ENCODE measurements at regions not wholly inside any gene's neighbourhood (a gene's known extent, or its start where the extent isn't known, plus 50 kb on each side); places are given as distances from the start of the nearest gene placed in this dataset.

DNA sequence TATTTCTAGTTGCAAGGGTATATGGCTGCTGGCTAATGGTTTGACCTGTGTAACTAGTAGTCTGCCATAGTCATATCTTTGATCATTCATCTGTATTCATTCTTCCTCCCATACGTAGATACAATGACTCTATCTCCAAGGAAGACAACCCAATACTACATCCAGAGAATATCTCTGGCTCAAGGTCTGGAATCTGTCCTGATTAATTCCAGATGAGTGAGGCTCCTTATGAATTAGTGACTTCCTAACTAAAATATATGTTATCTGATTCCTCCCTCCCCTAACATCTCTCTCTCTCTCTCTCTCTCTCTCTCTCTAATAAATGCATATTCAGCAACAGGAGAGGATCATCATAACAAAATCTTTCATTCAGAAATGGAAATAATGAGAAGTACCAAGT lies 641.5 kb downstream of the FAT4 start:
- DNase-seq = no peak

DNA sequence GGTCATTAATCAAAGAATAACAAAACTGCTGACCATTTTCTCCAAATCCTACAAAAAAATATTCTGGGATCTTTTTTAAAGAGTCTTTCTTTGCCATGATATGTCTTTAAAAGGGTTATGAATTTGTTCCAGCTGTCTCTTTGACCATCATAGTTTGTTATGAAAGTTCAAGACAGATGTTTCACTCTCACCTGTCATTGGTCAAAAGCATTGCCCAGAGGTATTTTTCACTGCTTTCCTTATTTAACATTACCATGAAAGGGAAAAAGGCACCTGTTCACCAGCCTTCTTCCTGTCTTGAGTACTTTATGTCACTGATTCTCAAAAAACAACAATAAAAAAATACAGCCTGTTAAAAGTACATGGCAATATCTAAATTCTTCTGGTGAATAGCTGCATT lies 643.8 kb downstream of the FAT4 start:
- DNase-seq = no peak

DNA sequence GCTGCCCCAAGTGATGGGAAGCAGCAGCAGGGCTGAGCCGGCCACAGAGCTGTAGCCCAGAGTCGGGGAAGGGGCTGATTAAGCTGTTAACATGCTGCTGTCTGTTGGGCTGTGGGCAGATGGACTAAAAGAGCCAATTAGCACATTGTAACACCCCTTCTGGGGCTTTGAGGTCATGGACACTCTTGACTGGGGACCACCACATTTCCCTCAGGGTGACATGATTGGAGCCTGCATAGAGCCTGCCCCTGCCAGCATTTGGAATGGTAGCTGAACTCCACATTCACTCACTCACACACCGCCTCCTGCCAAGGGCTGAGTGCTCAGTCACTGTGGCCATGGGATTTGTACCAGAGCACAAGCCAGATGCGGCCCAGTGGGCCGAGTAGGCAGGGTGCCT lies 646.9 kb downstream of the FAT4 start:
- no peak for DNase-seq

DNA sequence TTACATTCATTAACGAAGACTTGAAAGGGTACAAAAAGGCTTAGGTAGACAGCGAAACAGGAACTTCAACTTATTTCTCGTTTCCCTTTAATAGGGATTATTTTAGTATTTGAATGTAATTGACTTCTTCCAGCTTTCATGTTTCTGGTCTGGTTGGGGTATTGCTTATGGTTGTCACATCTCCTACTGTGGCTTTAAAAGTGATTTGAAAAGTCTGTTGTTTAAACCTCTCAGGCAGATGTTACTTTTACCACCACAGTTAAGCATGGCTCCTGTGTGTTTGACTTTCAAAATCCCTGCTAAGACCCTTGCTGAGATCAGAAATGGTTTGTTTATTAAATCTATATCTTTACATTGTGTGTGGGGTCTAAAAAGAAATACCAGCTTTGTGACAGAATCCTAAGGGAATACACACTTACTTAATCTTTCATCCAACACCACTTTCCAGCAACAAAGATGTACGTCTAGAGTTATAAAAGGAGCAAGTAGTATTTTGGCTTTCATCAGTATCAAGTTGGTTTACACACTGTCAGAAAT lies 661.2 kb downstream of the FAT4 start:
- no peak for DNase-seq

DNA sequence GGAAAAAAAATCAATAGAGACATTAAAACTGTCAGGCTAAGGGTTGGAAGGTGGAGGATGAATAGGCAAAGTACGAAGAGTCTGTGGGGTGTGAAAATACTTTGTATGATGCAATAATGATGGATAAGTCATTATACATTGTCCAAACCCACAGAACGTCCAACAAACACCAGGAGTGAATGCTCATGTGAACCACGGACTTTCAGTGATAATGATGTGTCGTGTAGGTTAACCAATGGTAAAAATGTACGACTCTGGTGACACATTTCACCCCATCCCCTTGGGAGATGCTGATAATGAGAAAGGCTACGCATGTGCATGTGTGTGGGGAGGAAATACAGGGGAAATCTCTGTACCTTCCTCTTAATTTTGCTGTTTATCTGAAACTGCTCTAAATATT lies 665.2 kb downstream of the FAT4 start:
- DNase-seq = no peak

DNA sequence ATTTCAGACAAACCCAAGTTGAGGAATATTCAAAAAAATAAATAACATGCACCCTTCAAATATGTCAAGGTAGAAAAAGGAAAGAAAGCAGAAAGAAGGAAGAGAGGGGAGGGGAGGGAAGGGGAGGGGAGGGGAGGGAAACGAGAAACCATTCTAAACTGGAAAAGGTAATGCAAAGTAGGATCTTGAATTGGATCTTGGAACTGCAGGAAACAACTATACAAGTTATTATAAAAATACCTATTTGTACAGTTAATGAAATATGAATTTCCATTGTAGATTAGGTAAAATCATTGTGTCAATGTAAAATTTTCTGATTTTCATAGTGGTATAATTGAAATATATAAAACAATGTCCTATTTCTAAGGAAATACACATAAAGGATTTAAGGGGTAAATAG lies 668.4 kb downstream of the FAT4 start:
- no peak for DNase-seq

DNA sequence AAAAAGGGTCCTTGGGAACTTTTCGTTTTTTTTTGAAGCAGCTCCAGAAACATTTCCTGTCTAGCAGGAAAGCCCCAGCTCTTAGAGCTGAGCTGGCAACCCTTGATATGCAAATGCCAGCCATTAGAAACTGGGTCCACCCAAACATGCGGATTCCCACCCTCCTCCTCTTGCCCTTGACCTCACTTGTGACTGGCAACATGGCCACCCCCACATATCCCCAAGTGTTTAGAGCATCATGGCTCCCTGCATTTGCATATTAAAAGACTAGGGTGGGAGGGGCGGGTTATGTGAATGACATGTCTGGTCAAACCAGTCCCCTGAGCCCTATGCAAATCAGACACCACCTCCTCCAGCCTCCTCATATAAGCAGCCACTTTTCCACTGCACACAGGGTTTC lies 671.1 kb downstream of the FAT4 start:
- DNase-seq = peak; percentile 64

DNA sequence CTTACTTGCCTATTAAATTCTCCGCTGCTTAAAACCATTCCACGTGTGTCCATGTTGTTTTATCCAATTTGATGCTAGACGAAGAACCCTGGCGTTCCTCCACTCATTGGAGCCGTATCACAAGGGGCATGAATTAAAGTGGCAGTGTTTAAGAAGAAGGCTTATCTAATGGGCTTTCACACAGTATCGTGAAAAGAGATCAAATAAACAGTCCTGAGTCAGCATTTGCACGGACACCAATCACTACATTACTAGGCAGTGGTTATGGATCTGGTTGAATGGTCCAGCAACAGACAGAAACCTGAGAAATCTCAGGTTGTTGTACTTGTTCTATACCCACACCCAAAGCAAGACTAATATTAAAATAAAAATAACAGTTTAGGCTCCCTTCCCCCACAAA lies 671.6 kb downstream of the FAT4 start:
- no peak for DNase-seq

DNA sequence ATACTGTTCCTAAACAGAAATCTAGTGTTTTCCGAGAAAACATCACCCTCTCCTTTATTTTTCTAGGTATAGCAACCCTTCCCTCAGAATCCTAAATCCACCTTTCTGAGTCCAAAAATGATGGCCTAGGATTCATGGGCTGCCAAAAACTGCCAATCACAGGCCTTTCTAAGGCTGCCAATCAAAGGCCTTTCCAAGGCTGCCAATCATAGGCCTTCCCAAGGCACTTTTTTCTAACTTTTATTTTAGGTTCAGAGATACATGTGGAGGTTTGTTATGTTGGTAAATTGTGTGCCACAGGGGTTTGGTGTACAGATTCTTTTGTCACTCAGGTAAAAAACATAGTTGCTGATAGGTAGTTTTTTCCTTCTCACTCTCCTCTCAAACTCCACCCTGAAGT lies 673.7 kb downstream of the FAT4 start:
- no peak for DNase-seq

DNA sequence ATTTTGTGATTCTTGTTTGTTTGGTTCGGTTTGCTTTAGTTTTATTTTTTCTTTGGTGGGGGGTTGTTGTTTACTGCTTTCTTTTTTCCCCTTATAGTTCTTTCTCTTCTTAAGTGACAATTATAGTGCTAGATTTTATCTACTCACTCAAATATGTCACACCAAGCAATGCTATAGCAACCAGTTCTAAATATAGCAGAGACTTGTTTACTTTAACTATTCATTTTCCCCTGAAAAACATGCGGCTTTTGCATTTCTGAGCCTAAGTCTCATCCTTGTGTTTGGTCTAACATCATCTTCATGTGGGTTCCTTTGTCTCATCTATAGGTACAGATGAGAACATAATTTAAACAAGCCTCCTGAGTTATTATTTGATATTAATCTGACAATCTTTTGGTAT lies 676.6 kb downstream of the FAT4 start:
- no peak for DNase-seq

DNA sequence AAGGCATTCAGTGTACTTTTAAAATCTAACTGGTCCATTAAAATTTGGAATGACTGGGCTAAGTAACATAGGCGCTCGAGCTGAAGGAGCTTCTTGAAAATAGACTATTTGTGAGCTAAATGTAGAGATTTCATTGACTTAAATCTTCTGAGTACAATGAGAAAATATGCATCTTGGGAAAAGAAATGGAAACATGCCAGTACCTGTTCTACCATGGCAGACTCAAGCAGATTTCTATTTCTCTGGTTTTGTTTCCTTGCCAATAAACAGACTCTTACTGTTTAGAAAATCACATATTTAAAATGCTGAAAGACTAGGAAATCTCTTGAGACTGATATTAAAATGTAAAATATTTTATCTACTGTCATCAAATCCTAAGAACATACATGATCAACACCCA lies 678.1 kb downstream of the FAT4 start:
- DNase-seq = no peak

DNA sequence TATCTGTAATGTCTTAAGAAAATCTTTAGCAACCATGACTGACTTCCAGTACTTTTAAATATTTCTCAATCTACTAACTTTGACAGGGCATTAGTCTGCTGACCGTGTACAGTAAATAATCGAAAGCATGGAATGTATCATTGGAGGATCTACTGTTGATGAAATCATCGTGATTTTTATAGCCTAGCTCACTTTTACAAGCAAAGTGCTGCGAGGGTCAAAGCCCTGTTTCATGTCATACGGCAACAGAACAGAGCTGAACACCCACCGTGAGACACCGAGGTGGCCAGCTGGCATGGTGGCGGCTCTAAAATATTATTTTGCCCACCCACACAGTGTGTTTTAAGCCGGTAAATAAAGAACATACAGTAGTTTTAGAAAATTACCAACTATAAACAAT lies 679.3 kb downstream of the FAT4 start:
- DNase-seq = no peak

DNA sequence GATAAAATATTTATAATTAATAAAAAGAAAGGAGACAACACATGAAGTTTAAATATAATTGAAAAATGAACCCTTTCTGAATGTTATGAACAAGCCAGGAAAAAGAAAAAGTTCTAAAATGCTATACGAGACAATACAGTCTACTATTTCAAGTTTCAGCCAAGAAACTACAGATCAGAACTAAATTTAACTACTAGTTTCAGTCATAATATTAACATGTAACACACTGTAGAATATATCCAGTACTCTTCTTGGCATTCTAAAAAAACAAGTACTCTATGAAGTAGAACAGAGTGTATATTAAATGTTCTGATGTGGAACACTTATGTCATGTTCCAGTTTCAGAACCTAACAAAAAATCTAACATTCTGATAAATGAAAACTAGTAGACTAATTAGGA lies 679.7 kb downstream of the FAT4 start:
- DNase-seq = no peak

DNA sequence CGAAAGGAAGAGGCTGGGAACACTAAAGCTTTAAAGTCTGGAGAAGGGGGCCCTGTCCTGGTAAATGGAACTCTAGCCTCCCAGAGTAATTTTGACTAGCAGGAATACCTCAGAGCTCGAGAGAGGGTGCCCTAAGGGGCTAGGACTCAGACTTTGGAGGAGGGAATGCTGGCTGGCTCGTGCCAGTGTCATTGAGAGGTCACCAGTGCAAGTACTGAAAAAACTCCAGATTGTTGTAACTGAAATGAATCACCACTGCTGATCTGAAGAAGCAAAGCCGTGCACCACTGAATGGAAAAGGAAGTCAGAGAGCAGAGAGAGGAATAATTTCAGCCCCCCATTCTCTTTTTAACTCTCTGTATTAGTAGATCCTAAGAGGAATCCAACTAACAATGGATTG lies 690.2 kb downstream of the FAT4 start:
- peak; percentile 90 for DNase-seq

DNA sequence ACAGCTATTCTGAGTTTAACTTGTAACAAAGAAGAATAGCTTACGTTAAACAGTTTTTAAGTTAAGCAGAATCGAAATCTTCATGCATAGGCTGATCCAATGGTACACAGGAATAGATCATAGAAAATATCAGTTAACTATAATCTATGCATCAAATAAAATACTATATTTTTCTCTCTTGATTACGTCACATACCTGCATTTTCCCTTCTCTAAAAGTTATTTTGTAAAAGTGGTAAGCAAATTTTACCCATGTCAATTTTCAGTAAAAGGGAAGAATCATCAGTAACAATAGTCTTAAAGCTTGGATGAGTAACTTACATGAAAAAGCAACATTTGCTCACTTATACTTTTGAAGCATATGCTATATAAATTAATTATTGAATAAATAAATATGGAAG lies 692.4 kb downstream of the FAT4 start:
- no peak for DNase-seq

DNA sequence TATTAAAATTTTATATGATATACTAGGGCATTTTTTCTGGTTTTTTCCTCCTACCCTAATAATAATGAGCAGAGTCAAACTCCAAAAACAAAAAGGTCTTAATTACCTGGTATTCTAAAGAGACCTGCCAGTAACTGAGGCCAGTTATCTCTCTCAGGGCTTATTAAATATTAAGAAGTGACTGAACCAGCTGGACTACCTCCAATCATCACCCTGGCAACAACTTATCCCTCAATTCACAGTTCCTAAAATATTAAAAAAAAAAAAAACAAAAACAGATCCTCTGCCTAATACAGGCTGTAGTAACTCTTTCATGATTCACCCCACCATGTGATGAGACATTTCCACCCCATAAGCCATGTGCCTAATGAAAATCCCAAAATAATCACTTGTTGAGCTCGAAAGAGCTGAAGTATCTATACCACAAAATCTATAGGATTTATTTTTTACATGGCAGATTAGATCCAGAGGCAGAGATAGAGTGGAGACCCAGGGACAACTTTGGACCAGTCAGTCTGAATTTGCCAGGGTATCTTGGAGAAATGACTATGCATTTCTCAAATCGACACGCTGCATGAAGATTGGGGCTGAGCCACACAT lies 698.0 kb downstream of the FAT4 start:
- DNase-seq = no peak

DNA sequence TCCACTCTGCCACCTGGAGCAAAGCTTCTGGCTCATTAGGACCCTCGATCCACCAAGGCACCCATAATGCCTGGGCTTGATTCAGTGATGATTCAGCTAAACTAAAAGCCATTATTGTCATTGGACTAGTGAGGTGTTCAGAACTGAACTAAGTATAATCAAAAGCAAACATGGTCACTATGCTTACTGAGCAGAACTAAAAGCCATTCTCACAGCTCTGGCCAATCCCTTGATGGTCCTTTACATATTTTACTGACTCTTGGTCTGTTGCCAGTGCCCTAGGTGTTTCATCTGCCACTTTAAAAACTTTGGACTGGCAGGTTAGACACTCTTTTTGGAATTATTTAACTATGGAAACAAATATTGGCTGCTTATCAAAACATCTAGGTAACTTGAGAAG lies 703.5 kb downstream of the FAT4 start:
- no peak for DNase-seq

DNA sequence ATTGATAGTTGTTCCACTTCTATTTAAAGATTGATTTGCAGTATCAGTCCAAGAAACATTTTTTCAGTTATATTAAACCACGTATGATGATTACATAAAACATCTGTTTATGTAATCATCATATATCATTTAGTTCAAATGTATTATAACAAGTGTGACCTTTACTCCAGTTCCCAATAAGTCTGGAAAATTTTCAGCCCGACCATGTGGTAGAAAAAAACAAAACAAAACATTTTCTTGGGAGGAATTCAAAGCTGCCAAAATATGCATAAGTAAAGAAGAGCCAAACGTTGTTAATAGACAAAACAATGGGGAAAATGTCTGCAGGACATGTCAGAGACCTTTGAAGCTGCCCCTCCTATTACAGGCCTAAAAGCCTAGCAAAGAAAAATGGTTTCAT lies 709.1 kb downstream of the FAT4 start:
- DNase-seq = no peak

DNA sequence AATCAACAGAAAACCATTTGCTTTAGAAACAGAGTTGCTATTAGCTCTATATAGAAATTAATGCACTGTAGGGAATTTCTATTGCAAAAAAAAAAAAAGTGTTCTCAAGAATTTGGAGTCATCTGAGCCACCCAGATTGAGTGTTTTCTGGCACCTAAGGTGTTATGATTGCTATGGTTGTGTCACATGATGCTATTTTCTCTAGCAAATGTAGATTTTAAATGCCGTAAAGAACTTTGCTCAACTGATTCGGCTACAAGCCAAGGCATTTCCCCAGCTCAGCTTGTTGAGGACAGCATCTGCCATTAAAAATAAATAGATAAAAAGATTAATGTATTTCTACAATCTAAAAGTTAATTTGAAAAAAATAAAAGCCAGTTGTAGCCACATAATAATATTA lies 712.8 kb downstream of the FAT4 start:
- no peak for DNase-seq

DNA sequence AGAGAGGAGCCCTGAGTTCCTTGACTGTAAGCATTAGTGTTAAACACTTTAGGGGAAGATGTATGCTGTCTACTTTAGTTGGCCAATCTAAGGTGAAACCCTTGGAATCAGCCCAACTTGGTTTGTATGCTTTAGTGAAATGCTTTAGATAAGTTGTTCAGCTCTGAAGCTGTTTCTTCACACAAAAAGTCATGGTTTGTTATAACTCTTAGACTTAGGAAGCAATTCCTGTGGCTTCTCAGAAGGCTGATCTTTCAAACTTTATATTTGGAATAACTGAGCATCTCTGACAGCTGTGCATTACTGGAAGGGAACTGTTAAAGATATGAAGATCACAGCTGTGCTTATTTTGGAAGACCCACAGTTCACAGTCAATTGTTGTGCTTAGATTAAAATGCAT lies 714.1 kb downstream of the FAT4 start:
- DNase-seq = no peak

DNA sequence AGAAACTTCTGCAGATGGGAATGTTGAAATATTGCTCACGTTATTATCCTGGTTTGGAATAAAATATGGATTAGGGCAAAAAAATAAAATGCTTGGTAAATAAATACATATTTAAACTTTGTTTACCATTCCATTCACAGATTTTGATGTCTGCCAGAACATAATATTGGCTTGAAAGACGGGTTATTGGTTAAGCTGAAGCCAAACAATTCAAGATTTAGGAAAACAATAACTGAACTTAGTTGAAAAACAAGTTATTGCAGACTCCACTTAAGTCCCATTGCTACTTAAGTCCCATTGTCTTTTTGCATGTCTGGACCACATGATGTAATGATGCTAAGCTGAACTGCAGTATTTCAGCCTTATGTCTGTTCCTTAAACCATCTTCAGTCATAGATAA lies 722.5 kb downstream of the FAT4 start:
- DNase-seq = no peak

DNA sequence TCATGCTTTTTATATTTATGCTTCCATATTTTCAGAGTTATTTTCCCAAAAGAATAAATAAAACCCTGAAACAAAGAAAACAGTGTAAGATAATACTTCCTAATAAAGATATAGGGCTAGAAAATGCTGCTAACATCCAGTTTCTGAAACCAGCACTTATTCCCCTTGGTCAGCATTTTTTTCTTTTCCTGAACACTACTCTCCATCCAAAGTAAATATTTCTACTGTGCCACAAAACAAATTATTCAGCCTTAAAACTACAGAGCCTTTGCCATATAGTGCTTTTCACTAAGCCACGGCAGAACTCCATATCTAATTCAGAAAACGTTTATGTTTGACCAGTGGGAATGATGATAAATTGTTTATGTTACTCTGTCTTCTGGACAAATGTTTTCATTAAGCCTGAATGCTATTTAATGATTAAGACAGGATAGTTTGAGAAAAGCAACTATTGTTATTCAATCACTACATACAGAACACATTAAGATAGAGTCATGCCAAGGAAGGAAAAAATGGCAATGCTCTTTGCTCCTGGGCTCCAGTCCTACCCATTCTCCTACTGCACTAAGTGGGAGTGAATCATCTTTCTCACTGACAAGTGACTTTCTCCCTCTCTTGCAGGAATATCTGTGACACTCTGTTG lies 723.9 kb downstream of the FAT4 start:
- DNase-seq = no peak

DNA sequence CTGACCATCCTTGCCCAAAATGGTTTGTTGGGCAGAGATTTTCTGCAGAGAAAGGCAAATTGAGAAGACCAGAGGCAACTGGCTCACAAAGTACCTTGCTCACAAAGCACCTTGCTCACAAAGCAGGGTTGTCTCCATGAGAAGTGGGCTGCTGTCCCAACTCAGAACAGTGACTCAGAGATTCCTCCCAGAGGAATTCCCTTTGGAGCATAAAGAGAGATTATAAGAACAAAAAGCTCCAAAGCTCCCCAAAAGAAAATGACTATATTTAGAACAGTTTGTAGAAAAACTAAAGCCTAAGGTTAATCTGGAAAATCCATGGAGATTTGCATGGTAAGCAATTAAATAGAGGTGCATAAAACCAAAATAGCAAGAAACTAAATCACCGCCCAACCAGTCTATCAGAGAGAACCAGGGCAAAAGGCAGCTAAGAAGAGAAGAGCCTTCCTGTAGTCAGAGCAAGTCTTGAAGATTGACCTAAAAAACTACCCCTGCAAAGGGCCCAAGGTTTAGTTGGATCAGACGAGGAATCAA lies 731.4 kb downstream of the FAT4 start:
- no peak for DNase-seq

DNA sequence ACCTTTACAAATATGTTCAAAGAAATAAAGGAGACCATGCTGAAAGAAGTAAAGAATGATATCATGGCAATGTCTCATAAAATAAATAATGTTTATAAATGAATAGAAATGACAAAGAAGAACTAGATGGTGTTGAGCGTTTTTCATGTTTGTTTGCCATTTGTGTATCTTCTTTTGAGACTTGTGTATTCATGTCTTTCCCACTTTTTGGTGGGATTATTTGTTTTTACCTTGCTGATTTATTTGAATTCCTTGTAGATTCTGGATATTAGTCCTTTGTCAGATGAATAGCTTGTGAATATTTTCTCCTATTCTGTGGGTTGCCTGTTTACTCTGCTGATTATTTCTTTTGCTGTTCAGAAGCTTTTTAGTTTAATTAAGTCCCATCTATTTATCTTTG lies 732.4 kb downstream of the FAT4 start:
- DNase-seq = no peak
